NCI-H1417 (cell line): ENCODE measurements at regions not wholly inside any gene's neighbourhood (a gene's known extent, or its start where the extent isn't known, plus 50 kb on each side); places are given as distances from the start of the nearest gene placed in this dataset.
"Not testable (repeated sequence)": the region's sequence is repeated elsewhere in the genome, so short reads cannot be mapped to it uniquely, and the experiment has no call there.

Experiments
- DNase-seq, 3 experiments: peaks; one replicate each; lab custom pipeline; 2025; lab: John Stamatoyannopoulos, UW

DNA sequence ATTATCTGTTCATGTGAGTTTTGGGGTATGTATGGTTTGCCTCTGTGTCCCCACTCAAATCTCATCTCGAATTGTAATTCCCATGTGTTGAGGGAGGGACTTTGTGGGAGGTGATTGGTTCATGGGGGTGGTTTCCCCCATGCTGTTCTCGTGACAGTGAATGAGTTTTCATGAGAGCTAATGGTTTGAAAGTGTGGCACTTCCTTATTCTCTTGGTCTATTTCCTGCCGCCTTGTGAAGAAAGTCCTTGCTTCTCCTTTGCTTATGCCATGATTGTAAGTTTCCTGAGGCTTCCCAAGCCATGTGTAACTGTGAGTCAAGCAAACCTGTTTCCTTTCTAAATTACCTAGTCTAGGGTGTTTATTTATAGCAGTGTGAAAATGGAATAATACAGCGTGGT lies 128.1 kb upstream of the HS3ST4 start:
- no peak for DNase-seq

DNA sequence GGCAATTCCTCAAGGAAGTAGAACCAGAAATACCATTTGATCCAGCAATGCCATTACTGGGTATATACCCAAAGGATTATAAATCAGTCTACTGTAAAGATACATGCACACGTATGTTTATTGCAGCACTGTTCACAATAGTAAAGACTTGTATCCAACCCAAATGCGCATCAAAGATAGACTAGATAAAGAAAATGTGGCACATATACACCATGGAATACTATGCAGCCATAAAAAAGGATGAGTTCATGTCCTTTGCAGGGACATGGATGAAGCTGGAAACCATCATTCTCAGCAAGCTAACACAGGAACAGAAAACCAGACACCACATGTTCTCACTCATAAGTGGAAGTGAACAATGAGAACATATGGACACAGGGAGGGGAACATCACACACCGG lies 130.0 kb upstream of the HS3ST4 start:
- not testable (repeated sequence) for DNase-seq

DNA sequence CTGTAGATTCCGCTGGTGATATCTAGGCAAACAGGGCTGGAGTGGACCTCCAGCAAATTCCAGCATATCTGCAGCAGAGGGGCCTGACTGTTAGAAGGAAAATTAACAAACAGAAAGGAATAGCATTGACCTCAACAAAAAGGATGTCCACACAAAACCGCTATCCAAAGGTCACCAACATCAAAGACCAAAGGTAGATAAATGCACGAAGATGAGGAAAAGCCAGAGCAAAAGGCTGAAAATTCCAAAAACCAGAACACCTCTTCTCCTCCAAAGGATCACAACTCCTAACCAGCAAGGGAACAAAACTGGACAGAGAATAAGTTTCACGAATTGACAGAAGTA lies 134.8 kb upstream of the HS3ST4 start:
- DNase-seq: not testable (repeated sequence)

DNA sequence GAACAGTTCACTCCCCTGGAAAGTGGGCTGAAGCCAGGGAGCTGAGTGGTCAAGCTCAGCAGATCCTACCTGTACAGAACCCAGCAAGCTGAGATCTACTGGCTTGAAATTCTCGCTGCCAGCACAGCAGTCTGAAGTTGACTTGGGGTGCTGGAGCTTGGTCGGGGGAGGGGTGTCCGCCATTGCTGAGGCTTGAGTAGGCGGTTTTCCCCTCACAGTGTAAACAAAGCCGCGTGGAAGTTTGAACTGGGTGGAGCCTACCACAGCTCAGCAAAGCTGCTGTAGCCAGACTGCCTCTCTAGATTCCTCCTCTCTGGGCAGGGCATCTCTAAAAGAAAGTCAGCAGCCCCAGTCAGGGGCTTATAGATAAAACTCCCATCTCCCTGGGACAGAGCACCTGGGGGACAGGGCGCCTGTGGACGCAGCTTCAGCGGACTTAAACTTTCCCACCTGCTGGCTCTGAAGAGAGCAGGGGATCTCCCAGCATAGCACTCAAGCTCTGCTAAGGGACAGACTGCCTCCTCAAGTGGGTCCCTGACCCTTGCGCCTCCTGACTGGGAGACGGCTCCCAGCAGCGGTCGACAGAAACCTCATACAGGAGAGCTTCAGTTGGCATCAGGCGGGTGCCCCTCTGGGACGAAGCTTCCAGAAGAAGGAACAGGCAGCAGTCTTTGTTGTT lies 135.3 kb upstream of the HS3ST4 start:
- DNase-seq: not testable (repeated sequence)

DNA sequence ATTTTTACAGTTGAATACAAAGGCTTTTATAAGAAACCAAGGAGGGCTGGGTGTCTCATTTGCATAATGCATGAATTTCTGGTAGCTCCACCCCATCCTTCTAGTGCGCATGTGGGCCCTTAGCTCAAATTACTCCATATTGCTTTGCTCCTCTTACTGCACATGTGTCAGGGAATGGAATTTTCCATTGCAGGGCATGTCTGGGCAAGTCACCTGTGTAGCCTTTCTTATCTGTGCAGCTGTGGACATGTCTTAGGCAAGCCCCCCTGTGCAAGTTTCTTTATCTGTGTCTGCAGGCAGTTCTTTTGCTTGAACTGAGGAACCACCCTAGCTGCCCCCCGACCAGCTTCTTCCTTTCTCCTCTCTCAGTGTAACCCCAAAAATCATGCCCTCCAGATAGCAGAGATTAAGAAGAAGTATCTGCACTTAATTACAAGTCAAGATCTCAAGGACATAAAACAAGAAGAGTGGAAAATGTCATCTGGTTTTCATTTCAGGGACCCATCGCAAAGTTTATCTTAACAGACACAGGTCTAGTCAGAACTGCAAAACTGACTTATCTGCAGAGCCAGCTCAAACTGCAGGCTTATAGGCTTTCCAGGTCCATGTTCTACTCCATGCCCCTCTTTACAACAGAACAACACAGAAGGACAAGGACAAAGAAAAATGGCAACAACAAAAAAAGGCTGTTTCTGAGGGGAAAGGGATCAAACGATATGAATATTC lies 137.9 kb upstream of the HS3ST4 start:
- no peak for DNase-seq

DNA sequence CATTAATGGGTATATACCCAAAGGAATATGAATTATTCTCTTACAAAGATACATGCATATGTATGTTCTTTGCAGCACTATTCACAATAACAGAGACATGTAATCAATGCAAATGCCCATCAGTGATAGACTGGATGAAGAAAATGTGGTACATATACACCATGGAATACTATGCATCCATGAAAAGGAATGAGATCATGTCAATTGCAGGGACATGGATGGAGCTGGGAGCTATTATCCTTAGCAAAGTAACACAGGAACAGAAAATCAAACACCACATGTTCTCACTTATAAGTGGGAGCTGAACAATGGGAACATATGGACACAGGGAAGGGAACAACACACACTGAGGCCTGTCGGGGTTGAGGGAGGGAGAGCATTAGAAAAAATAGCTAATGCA lies 141.1 kb upstream of the HS3ST4 start:
- DNase-seq: no peak

DNA sequence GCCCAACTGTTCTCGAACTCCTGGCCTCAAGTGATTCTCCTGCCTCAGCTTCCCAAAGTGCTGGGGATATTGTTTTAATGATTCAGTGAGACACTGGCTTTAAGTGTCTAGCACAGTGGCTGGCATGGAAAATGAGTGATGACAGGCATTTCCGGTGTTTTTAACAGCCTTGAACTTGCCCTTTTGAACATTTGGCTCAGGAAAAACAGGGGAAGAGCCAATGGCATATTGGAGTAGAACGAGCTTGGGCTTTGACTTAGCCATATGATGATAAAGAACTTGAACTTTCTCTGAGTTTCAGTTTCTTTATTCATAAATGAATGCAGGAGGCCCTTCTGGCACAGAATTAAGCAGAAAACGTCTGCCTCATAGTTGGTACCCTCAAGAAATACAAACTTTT lies 145.0 kb upstream of the HS3ST4 start:
- DNase-seq: no peak

DNA sequence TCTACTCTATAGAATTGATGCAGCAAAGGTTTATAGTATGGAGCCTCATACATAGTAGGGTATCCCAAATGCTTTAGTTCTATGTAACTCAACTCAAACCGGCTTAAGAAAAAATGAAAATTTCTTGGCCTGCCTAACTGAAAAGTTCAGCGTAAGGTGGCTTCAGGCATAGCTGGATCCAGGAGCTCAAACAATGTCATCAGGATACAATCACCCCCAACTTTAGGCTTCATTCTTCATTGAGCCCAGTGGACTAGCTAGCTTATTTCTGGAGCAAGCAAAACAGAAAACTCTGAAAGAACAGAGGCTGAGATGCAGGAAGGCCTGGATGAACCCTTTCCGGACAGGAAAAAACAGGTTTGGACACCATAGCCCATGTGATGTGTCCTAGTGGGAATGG lies 147.5 kb upstream of the HS3ST4 start:
- no peak for DNase-seq

DNA sequence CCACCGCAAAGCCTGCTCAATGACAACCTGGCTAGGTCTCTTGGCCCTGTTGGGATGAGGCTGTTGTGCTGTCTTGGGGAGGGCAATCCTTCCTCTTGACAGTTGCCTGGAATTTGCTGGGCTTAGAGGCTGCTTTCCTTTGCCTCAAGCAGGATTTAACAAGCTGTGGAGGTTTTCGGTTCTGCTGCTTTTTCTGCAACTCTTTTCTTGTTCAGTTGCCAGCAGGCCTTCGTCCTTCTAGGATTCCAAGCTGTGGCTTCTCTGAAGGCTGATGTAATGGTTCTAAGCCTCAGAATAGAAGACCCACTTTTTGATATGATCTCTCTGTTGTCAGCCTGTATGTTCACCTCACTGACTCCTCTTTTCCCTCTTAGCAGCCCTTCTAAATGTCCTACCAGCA lies 149.5 kb upstream of the HS3ST4 start:
- no peak for DNase-seq

DNA sequence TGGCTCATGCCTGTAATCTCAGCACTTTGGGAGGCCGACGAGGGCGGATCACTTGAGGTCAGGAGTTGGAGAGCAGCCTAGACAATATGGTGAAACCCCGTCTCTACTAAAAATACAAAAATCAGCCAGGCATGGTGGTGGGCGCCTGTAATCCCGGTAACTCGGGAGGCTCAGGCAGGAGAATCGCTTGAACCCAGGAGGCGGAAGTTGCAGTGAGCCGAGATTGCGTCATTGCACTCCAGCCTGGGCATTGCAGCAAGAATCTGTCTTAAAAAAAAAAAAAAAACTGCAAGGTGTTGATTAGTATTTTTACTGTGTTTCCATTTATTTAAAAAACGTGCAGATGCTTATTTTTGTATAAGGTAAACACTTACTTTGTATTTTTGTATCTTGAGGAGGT lies 152.0 kb upstream of the HS3ST4 start:
- not testable (repeated sequence) for DNase-seq

DNA sequence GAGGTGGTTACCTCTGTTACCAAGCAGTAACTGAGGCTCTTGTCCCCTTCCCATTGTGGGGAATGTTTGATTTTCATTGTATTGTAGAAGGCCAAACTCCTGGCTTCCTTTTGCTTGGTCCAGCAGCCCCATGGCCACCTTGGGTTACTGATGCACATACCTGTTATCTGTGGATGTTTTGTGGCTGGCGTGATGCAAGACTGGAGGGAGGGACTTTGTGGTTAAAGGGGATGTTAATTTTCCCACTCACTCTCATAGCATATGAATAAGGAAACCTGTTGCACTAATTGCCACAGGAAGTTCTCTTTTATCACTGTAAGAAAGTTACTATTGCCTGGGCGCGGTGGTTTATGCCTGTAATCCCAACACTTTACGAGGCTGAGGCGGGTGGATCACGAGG lies 168.6 kb upstream of the HS3ST4 start:
- DNase-seq: no peak

DNA sequence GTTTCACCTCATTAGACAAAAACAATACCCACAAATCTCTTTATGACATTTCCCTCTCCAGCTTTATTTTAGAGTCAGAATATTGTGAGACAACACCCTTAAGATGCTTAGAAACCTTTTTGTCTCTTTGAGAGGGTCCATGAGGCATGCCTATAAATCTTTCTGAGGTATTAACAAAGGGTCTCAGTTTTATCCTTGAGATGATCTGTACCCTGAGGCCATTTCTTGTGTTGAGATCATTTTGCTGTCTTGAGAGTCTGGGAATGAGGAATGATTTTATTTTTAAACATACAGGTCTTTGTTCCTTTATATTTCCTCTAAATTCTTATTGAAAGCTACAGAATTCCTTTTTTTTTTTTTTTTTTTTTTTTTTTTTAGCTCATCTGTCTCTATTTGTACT lies 179.7 kb upstream of the HS3ST4 start:
- no peak for DNase-seq

DNA sequence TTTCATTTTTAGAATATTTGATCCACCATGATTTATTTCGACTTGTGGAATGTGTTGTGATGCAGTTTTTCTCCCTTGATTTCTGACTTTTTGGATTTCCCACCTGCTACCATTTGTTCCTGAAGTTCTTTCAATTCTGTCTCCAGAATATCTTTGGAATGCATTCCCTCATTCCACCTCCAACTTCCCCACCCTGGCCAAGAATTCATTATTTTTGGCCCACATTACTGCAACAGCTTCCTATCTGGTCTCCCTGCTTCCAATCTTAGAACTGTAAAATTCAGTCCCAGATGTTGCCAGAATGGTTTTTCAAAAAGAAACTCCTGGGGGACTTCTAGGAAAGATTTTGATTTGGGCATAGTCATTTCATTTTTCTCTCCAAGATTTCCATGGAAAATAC lies 182.3 kb upstream of the HS3ST4 start:
- no peak for DNase-seq

DNA sequence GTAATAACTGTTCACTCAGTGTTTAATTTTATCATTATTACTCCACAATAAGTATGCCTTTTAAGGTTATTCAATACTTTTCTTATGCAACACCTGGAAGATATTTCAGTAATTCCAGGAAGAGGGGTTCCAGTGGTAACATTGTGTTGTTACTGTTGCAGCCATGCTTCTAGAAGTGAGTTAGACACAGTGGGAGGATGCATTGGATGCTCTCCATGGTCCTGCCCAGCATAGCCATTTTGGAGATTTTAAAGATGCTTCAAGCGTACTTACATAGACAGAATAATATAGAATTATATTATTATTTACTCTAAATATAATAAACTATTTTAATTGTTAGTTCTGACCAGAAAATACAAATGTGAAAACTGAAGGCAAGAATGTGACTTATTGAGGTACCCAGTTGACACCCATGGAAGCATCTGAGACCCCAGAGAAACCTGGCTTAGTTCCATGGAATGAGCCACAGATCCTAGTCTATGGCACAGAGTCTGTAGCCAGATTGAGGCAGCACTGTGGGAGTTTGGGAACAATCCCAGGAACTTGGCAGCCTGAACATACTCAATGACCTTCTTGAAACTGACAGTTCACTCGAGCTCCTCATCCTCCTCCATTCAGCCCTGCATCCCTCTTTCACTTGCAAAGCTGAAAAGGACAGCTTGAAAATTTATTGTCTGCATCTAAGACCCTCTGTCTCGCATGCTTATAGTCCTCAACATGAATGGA lies 190.1 kb upstream of the HS3ST4 start:
- no peak for DNase-seq

DNA sequence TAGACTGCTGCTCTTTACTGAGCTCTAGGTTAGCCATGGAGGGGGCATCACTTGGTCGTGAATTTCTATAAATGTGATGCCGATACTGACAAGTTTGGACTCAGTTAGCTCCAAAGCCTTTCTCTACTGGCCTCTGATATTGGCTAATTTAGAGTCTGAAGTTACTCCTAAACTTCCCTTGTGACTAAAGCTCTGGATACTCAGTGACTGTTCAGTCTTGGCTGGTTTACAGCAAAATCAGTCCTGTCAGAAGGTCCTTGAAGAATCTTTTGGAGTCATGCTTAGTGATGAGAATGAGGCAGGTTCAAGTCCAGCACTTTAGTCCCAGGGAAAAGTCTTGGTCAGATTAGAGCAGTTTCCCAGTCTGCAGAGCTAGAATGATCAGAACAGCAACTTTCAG lies 197.5 kb upstream of the HS3ST4 start:
- DNase-seq: no peak

DNA sequence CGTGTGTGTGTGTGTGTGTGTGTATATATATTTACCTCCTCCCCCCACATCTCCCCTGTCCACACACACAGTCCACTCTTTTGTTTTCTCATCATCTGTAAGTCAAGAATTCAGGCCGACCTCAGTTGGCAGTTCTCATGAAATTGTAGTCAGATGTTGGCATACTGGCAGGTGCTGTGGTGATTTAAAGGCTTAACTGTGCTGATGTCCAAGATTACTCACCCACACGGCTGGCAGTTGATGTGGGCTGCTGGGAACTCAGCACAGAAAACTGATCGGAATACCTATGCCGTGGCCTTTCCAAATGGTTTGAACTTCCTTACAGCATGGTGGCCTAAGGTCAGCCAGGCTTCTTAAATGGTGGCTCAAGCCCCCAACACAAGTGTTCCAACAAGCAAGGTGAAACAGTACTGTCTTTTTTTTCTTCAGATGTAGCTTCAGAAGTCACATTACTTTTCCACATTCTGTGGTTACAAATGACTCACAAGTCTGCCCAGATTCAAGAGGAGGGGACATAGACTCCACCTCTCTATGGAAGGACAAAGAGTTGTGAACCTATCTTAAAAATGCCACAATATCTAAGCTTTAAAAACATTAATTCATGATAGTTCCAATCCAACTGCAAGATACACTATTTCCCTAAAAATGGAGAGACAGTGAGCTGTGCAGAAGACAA lies 198.5 kb upstream of the HS3ST4 start:
- DNase-seq: no peak

DNA sequence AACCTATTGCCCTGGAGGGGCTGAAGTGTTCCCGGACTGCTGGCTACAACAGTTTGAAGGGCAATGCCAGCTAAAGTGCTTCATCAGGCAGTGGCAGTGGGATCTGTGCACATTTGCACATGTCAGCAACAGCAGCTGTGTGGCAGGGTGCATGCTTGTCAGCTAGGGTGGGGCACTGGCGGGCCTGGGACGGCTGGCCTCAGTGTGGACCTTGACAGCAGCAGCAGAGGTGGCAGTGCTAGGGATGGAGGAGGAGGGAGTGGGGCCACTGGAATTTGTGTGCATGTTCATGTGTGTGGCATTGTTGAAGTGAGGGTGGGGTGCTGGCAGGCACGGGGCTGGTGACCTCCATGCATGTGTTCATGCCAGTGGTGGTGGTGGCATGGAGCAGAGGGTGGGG lies 203.3 kb upstream of the HS3ST4 start:
- DNase-seq: no peak

DNA sequence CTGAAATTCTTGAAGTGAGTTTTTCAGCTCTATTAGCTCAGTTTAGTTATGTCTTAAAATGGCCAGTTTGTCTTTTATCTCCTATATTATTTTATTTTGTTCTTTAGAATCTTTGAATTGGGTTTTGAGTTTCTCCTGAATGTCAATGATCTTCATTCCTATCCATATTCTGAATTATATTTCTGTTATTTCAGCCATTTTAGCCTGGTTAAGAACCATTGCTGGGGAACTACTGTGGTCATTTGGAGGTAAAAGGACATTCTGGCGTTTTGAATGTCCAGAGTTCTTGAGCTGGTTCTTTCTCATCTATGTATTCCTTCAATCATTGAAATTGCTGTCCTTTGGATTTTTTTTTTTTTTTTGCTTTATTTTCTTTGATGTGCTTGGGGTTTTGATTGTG lies 203.9 kb upstream of the HS3ST4 start:
- DNase-seq: no peak

DNA sequence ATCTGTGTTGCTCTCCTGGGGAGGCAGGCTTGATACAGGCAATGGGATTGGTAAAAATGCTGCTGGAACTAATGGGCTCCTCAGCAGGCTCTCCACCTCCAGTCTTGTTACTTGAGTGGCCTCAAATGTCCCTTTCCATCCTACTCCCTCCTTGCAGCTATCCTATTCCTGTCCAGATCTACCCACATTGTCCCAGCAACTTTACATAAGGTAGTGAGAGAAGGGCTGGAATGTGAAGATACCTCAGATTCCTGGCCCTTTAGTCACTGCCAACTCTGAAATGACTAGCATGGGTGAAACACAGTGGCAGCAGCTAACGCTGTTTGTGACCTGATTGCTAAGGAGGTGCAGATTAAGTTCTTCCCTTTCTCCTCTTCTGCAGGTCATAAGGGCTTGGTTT lies 210.1 kb upstream of the HS3ST4 start:
- no peak for DNase-seq

DNA sequence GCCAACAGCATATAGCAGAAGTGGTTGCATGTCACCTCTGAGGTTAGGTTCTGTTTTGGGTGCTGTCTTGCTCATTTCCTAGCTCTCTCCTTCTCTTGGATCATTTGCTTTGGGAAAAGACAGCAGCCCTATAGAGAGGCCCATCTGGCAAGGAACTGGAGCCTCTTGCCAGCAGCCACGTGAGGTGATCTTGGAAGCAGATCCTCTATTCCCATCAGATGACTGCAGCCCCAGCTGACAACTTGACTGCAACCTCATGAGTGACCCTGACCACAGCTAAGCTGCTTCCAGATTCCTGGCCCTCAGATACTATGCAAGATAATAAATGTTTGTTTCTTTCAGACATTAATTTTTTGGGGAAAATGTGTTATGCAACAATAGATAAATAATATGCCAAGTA lies 213.3 kb upstream of the HS3ST4 start:
- DNase-seq: no peak

DNA sequence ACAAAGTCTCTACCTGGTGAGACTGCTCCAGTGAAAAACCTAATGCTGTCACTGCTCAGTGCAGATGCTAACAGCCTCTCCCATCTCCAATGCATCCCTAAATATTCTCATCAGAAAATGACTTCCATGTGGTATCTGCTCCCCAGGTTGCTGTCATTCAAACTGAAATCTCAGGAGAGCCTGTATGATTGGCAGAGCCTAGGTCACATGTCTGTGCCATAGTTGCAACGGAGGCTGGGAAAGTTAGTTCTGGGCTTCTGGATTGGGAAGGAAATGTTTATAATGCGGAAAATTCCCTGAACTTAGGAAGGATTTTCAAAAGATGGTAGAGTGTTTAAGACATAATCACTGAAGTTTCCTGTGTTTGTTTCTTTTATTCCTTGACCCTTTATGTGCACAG lies 206.4 kb upstream of the ZKSCAN2 start:
- DNase-seq: no peak

DNA sequence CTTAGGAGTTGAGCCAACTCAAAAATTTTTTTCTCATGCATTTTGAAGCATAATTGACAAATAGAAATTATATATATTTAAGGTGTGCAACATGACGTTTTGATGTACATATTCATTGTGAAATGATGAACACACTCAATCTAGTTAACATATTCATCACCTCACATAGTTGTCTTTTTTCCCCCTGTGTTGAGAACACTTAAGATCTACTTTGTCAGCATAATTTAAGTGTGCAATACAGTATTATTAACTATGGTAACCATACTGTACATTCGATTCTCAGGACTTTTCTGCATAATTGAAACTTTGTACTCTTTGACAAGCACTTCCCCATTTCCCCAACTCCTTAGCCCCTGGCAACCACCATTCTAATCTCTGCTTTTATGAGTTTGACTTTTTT lies 192.2 kb upstream of the ZKSCAN2 start:
- no peak for DNase-seq

DNA sequence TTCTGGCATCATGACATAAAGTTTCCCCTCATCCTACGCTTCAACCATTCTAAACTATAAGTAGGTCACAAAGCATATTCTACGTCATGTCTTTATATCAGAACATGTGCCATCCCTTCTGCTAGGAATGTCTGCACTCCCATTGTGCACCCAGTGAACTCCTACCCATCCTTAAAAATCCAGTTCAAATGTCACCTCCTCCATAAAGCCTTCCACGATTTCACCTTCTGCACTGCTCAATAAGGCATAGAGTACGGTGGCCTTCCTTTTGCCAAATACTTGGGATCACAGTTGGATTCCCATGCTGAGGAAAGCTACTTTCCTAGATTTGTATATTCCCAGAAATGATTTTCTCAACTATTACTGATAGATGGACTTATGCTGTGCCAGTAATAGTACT lies 186.3 kb upstream of the ZKSCAN2 start:
- no peak for DNase-seq
